PC-9 (cell line): ENCODE measurements at regions not wholly inside any gene's neighbourhood (a gene's known extent, or its start where the extent isn't known, plus 50 kb on each side); places are given as distances from the start of the nearest gene placed in this dataset.

Experiments
- CTCF ChIP-seq: fragments of 200-600 bp; sonication (generic); conservative IDR thresholded peaks from 2 replicates; pipeline ENCODE4 v1.6.1; 2017; ENCODE audit warnings: mixed run types, antibody characterized with exemption, mild to moderate bottlenecking, moderate library complexity
- EZH2 ChIP-seq: fragments of 200-600 bp; sonication (generic); IDR thresholded peaks from 2 replicates; pipeline ENCODE4 v1.8.0; 2017; ENCODE audit warnings: antibody characterized with exemption, low read depth

DNA sequence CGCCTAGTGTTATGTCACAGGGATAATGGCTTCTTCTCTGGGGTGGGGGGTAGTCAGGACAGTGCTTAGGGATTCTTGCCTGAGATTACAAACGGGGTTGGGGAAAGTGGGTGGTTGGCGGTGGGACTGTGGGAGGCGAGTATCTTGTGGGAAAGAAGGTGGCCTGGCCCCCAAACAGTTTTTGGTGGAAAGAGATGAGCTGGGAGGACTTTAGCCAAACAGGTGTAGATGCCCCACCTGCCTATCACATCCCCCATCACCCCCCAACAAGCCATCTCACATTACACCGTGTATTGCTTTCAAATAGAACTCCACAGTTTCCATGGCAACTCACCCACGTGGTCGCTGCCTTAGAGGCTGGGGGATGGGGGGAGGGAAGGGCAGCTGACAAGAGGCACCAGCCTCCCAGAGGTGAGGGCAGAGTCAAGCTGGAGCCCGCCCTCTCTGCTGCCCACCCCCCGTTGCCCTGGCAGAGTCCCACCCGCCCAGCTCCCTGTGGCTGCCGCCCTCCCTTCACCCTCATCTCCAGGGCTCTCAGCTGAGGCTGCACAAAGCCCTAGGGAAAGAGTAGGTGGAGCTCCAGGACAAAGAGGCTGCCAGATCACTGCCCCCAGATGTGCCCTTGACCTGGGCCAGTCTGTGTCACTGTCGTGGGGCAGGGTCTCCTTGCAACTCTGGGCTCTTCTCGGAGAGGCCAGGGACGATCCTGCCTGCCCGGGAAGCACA is 98.3 kb downstream of the LRRC74A start:
- TF ChIP-seq CTCF (no peak), EZH2 (no peak)
